ENCODE measurements at regions not wholly inside any gene's neighbourhood (a gene's known extent, or its start where the extent isn't known, plus 50 kb on each side); places are given as distances from the start of the nearest gene placed in this dataset.

- TF ChIP-seq CTCF (IDR thresholded peaks at IDR 0.05; ENCODE audit: unreplicated experiment), result no peak
- Mint-ChIP-seq H3K4me1 (ENCODE audit: low read depth, unreplicated experiment) (no peaks in the 10 kb centered on the region), H3K9me3 (ENCODE audit: low read depth, unreplicated experiment) (peaks cover 6% of the 10 kb centered on the region), H3K27ac (ENCODE audit: unreplicated experiment) (no peak overlapping the region), H3K27me3 (ENCODE audit: unreplicated experiment) (no peaks in the 10 kb centered on the region), H3K4me3 (ENCODE audit: low read depth, unreplicated experiment) (no peak overlapping the region), H3K36me3 (ENCODE audit: insufficient read depth, unreplicated experiment) (no peaks in the 10 kb centered on the region)
- intact Hi-C loops (cut with micrococcal nuclease; ENCODE audit: unreplicated experiment), result no loop called here
- no peak for DNase-seq
- CTCF ChIA-PET, result interaction anchor here (0.5 kb wide), 1 partner anchor 88 kb away, joined by 3 read pairs; no protein-coding TSS in a partner anchor
- no TSS peak for BruUV-seq (replicated peaks)
These were observed 767.1 kb downstream of the UQCRFS1 start for GRCh38 chr19:28445826-28446225.

- H3K4me3 Mint-ChIP-seq (ENCODE audit: low read depth, unreplicated experiment), result no peak overlapping the region
- peaks cover 6% of the 10 kb centered on the region for H3K9me3 Mint-ChIP-seq (ENCODE audit: low read depth, unreplicated experiment)
- H3K27ac Mint-ChIP-seq (ENCODE audit: unreplicated experiment), result no peak overlapping the region
- CTCF ChIA-PET, result no interaction called here
- no peak for DNase-seq
- no peaks in the 10 kb centered on the region for H3K4me1 Mint-ChIP-seq (ENCODE audit: low read depth, unreplicated experiment)
- TF ChIP-seq CTCF (IDR thresholded peaks at IDR 0.05; ENCODE audit: unreplicated experiment), result no peak
- intact Hi-C loops (cut with micrococcal nuclease; ENCODE audit: unreplicated experiment), result no loop called here
- H3K27me3 Mint-ChIP-seq (ENCODE audit: unreplicated experiment), result no peaks in the 10 kb centered on the region
- H3K36me3 Mint-ChIP-seq (ENCODE audit: insufficient read depth, unreplicated experiment), result no peaks in the 10 kb centered on the region
- BruUV-seq (replicated peaks), result no TSS peak
These were observed 768.6 kb downstream of the UQCRFS1 start for GRCh38 chr19:28444362-28444761.

GRCh38 chr19:28443361-28443760, 769.6 kb downstream of the UQCRFS1 start:
- CTCF ChIA-PET, result interaction anchor here (0.7 kb wide), 1 partner anchor 17 kb away, joined by 3 read pairs; no protein-coding TSS in a partner anchor
- no TSS peak for BruUV-seq (replicated peaks)
- DNase-seq, result no peak
- Mint-ChIP-seq H3K36me3 (ENCODE audit: insufficient read depth, unreplicated experiment) (no peaks in the 10 kb centered on the region), H3K27ac (ENCODE audit: unreplicated experiment) (no peak overlapping the region), H3K27me3 (ENCODE audit: unreplicated experiment) (no peaks in the 10 kb centered on the region), H3K4me3 (ENCODE audit: low read depth, unreplicated experiment) (no peak overlapping the region), H3K4me1 (ENCODE audit: low read depth, unreplicated experiment) (no peaks in the 10 kb centered on the region), H3K9me3 (ENCODE audit: low read depth, unreplicated experiment) (peaks cover 6% of the 10 kb centered on the region)
- TF ChIP-seq CTCF (IDR thresholded peaks at IDR 0.05; ENCODE audit: unreplicated experiment), result no peak
- intact Hi-C loops (cut with micrococcal nuclease; ENCODE audit: unreplicated experiment), result no loop called here

GRCh38 chr19:28437390-28438346, 775.3 kb downstream of the UQCRFS1 start:
- H3K4me3 Mint-ChIP-seq (ENCODE audit: low read depth, unreplicated experiment), result no peak overlapping the region
- CTCF ChIA-PET, result no interaction called here
- TF ChIP-seq CTCF (IDR thresholded peaks at IDR 0.05; ENCODE audit: unreplicated experiment), result no peak
- peaks cover 5% of the 10 kb centered on the region for H3K9me3 Mint-ChIP-seq (ENCODE audit: low read depth, unreplicated experiment)
- H3K27ac Mint-ChIP-seq (ENCODE audit: unreplicated experiment), result no peak overlapping the region
- no peaks in the 10 kb centered on the region for H3K4me1 Mint-ChIP-seq (ENCODE audit: low read depth, unreplicated experiment)
- no peak for DNase-seq
- H3K36me3 Mint-ChIP-seq (ENCODE audit: insufficient read depth, unreplicated experiment), result no peaks in the 10 kb centered on the region
- intact Hi-C loops (cut with micrococcal nuclease; ENCODE audit: unreplicated experiment), result no loop called here
- BruUV-seq (replicated peaks), result no TSS peak
- H3K27me3 Mint-ChIP-seq (ENCODE audit: unreplicated experiment), result peaks cover 25% of the 10 kb centered on the region

All from Calu3 (cell line).